ENCODE measurements at regions not wholly inside any gene's neighbourhood (a gene's known extent, or its start where the extent isn't known, plus 50 kb on each side); places are given as distances from the start of the nearest gene placed in this dataset.

GRCh38 chr11:71102251-71102995, 150.0 kb downstream of the SHANK2 start:
- no peaks in the 10 kb centered on the region for H3K9me3 ChIP-seq (ENCODE audit: control insufficient read depth in 4 of 4, low read length in 3 of 4)
- H3K9ac ChIP-seq (ENCODE audit: low read depth in 1 of 2, low read length in 2 of 2): no peak overlapping the region
- H3K27me3 ChIP-seq (ENCODE audit: control insufficient read depth in 4 of 4, insufficient read depth in 4 of 4, low read length in 3 of 4): no peaks in the 10 kb centered on the region
- H3K36me3 ChIP-seq (ENCODE audit: control insufficient read depth in 4 of 4, insufficient read depth in 3 of 4, low read depth in 1 of 4, low read length in 3 of 4): peaks cover 0 to 26% (median 10%) of the 10 kb centered on the region in 4 donors
- DNase-seq (ENCODE audit: low spot score): no peak
- WGBS: 92% methylated on average over 14 of the region's 14 CpGs
- TF ChIP-seq JUND (IDR thresholded peaks at IDR 0.05): no peak
- no peak for TF ChIP-seq MAX (IDR thresholded peaks at IDR 0.05)
- TF ChIP-seq EGR1 (IDR thresholded peaks at IDR 0.05; ENCODE audit: low read depth in 2 of 2): no peak
- TF ChIP-seq REST (IDR thresholded peaks at IDR 0.05): no peak
- TF ChIP-seq ZBTB33 (IDR thresholded peaks at IDR 0.05): no peak
- no peak for TF ChIP-seq YY1 (IDR thresholded peaks at IDR 0.05)
- no peak for TF ChIP-seq GABPA (IDR thresholded peaks at IDR 0.05 in 1 of 2, conservative IDR thresholded peaks at IDR 0.05 in 1 of 2)
- no peak for TF ChIP-seq RXRA (IDR thresholded peaks at IDR 0.05)
- TF ChIP-seq ATF3 (IDR thresholded peaks at IDR 0.05): no peak
- TF ChIP-seq FOXA2 (IDR thresholded peaks at IDR 0.05): no peak
- no peak overlapping the region for H3K4me3 ChIP-seq (ENCODE audit: low read depth in 1 of 3, low read length in 3 of 3)
- H3K4me1 ChIP-seq (ENCODE audit: control insufficient read depth in 4 of 4, insufficient read depth in 4 of 4, low read length in 3 of 4): no peaks in the 10 kb centered on the region
- no peak overlapping the region for H3K27ac ChIP-seq (ENCODE audit: low read depth in 1 of 2, low read length in 2 of 2)

GRCh38 chr11:71101606-71102005, 150.8 kb downstream of the SHANK2 start:
- peaks cover 0 to 21% (median 11%) of the 10 kb centered on the region in 4 donors for H3K36me3 ChIP-seq (ENCODE audit: control insufficient read depth in 4 of 4, insufficient read depth in 3 of 4, low read depth in 1 of 4, low read length in 3 of 4)
- H3K4me3 ChIP-seq (ENCODE audit: low read depth in 1 of 3, low read length in 3 of 3): no peak overlapping the region
- no peaks in the 10 kb centered on the region for H3K27me3 ChIP-seq (ENCODE audit: control insufficient read depth in 4 of 4, insufficient read depth in 4 of 4, low read length in 3 of 4)
- no peak overlapping the region for H3K9ac ChIP-seq (ENCODE audit: low read depth in 1 of 2, low read length in 2 of 2)
- H3K27ac ChIP-seq (ENCODE audit: low read depth in 1 of 2, low read length in 2 of 2): no peak overlapping the region
- no peaks in the 10 kb centered on the region for H3K9me3 ChIP-seq (ENCODE audit: control insufficient read depth in 4 of 4, low read length in 3 of 4)
- no peak for DNase-seq (ENCODE audit: low spot score)
- H3K4me1 ChIP-seq (ENCODE audit: control insufficient read depth in 4 of 4, insufficient read depth in 4 of 4, low read length in 3 of 4): no peaks in the 10 kb centered on the region
- 90% methylated on average over 17 of the region's 17 CpGs for WGBS
- no peak for TF ChIP-seq FOXA2 (IDR thresholded peaks at IDR 0.05)
- TF ChIP-seq TAF1 (conservative IDR thresholded peaks at IDR 0.05): no peak
- TF ChIP-seq EGR1 (IDR thresholded peaks at IDR 0.05; ENCODE audit: low read depth in 2 of 2): no peak
- TF ChIP-seq NR2F2 (IDR thresholded peaks at IDR 0.05): no peak
- TF ChIP-seq HNF4A (conservative IDR thresholded peaks at IDR 0.05): no peak
- TF ChIP-seq REST (IDR thresholded peaks at IDR 0.05): no peak
- no peak for TF ChIP-seq RXRA (IDR thresholded peaks at IDR 0.05)
- TF ChIP-seq CTCF (IDR thresholded peaks at IDR 0.05; ENCODE audit: low read depth, low read length, missing input control): no peak
- TF ChIP-seq YY1 (IDR thresholded peaks at IDR 0.05): no peak
- no peak for TF ChIP-seq SP1 (IDR thresholded peaks at IDR 0.05)
- no peak for TF ChIP-seq MAX (IDR thresholded peaks at IDR 0.05)
- no peak for TF ChIP-seq ATF3 (IDR thresholded peaks at IDR 0.05)
- TF ChIP-seq GABPA (IDR thresholded peaks at IDR 0.05 in 1 of 2, conservative IDR thresholded peaks at IDR 0.05 in 1 of 2): no peak
- TF ChIP-seq JUND (IDR thresholded peaks at IDR 0.05): no peak
- TF ChIP-seq HNF4G (IDR thresholded peaks at IDR 0.05): no peak

All from liver (tissue), 8 donors.